Germinal center (tissue), 1 donor: ENCODE measurements at regions not wholly inside any gene's neighbourhood (a gene's known extent, or its start where the extent isn't known, plus 50 kb on each side); places are given as distances from the start of the nearest gene placed in this dataset.

Experiments
- DNase-seq: peaks from one replicate; pipeline ENCODE4 v3.0.0; 2012; ENCODE audit warnings: mixed read lengths, low spot score

GRCh38 chr22:48954781-48955311, 872.8 kb downstream of the BRD1 start:
- no peak for DNase-seq

DNA sequence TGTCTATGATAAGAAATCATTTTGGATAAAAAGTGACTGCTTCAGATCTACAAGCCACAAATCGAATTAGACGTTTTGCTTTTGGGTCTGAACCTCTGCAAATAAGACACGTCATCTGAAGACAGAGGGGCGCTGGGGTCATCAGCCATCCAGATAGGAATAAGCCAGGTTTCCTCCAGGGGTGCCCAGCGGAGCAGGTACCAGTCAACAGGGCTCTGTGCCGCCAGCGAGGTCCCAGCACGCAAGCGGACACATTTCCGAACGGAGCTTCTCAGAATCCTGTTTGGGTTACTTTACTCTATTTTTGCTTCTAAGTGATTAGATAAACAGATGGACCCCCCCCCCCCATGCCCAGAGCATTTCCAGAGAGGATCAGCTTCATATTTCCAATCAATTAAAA, 873.8 kb downstream of the BRD1 start:
- DNase-seq, result no peak

- DNase-seq, result no peak
Measured at GRCh38 chr22:48953103-48953720, 874.5 kb downstream of the BRD1 start.

GRCh38 chr22:48952256-48953102, 875.2 kb downstream of the BRD1 start:
- DNase-seq, result no peak

- no peak for DNase-seq
Measured at GRCh38 chr22:48951836-48952235, 875.8 kb downstream of the BRD1 start.

DNA sequence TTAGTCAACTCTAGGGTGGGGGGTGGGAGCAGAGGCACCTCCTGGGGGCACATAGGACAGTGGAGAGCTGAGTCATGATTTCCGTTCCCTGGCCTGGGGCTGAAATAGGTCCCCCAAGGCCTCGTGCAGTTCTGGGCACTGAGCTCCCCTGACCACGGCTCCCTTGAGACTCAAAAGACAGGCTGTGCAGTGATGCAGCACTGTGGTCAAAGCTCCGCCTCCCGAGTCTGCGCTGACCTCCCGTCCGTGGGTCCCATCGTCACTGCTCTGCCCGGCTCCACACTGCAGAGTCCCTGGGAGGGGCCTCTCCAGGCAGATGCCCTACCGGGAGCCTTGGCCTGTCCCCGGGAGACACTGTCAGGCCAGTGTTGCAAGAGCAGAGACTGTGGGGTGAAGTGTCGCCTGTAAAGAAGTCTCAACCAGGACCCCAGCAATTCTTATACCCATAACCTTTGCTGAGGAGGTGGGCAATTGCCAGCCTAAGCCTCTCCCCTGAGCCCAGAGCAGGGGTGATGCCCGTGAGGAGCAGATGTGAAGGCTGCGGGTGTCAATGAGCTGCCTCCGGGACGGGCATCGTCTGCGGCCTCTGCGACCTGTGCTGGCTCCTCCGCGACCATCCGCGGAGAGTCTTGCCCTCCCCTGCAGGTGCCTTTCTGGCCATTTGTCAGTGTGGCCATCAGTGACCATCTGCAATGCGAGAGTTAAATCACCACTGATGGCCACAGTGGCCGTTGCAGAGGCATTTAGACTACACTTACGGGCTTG, 877.3 kb downstream of the BRD1 start:
- no peak for DNase-seq

GRCh38 chr22:48949375-48950149, 878.1 kb downstream of the BRD1 start:
- no peak for DNase-seq

DNA sequence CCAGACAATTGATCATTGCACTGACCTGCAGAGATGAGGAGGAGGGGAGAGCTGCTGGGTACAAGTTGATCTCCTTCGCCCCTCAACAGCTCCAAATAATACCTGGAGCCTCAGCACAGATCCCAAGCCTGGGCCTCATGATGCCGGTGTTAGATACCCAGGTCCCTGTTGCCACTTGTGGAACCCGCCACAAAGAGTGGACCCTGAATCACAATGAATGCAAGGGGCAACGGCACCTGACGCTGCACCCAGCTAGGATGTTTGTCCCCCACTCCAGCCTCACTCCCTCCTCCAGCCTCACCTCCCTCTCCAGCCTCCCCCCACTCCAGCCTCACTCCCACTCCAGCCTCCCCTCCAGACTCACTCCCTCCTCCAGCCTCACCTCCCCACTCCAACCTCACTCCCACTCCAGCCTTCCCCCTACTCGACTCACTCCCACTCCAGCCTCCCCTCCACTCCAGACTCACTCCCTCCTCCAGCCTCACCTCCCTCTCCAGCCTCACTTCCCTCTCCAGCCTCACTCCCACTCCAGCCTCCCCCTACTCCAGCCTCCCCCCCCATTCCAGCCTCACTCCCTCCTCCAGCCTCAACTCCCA, 879.0 kb downstream of the BRD1 start:
- DNase-seq, result no peak

DNA sequence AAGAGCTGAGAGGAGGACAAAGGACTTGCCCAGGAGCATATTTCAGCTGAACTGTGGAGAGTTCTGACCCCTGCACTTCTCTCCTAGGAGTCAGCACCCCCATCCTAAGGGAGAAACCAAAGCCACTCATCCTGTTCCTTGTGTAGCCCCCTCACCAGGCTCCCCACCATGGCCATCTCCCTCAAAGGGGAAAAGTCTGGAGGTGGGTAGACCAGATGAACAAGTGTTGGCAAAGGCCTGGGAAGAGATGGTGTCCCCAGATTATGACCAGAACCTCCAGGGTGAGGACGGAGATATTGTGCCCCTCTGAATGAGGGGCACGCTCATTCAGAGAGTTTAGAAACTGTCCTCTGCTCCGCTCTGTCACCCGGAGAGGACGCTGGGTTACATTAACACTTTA, 880.0 kb downstream of the BRD1 start:
- DNase-seq, result no peak

DNA sequence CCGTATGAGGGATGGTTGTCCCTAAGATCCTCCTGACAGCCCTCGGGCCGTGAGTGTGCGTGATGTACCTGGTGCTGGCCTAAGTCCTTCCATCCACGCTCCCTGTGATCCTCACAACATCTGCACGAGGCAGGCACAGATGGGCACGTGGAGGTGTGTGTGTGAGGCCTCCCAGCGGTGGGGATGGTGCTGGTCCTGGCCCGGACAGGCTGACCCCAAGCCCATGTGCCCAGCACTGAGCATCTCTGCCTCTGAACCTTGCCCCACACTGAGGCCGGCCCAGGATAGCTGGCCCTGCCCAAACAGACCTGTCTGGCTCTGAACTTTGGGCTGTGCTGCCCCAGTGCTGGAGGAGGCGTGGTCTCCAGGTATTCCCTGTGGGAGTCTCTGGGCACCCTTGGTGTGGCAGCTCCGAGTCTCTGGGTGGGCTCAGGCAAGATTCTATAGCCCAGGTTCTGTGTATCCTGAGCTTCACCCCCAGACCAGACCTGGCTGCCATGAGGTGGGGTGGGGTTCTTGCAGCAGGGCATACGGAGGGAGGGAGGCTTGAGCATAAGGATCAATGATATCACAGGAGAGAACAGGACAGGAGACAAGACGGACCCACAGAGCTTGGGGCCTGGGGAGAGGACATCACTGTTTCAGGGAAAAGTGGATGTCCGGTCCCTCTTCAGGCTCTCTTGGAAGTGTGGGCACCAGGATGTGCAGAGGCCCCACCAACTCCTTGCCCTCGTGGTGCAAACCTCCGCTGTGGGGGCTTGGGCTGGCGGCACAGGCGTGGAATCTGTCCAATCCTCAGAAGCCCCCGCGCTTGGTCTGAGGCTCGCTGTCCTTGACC, 881.8 kb downstream of the BRD1 start:
- DNase-seq, result no peak

DNA sequence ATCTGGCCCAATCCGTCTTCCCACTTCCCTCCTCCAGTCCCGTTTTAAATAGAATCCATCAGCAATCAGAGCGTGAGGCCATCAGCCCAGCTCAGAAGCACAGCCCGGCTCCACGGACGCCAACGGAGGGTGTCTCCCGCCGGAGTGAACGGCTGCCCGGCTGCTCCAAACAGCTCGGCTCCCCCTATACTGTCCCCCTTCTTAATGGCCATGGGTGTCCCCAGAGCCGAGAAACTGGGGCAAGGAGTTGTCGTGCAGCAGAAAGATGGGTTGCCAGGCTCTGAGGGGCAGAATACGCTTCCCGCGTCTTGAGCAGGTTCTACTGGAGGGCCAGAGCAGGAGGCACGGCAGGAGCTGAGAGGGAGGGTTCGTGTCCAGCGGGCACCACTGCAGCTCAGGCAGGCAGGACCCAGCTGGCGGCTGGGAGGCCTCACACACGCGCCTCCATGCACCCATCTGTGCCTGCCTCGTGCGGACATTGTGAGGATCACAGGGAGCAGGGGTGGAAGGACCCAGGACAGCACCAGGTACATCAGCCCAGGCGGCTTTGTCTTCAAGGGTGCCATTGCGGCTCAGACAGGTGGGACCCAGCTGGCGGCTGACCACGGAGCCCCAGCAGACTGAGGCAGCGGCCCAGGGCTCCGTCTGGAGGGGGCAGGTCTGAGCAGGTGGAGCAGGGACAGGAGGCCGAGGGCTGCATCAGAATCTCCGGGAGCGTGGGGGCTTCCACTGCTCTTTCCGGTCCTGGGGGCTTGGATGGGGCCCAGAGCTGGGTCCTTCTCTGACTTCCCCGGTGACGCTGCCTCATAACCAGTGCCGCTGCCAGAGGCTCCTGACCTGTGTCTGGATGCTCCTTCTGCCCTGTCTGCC, 882.7 kb downstream of the BRD1 start:
- DNase-seq, result no peak

- no peak for DNase-seq
Measured at GRCh38 chr22:48944433-48944750, 883.3 kb downstream of the BRD1 start.

GRCh38 chr22:48943567-48944432, 883.9 kb downstream of the BRD1 start:
- DNase-seq, result no peak

DNA sequence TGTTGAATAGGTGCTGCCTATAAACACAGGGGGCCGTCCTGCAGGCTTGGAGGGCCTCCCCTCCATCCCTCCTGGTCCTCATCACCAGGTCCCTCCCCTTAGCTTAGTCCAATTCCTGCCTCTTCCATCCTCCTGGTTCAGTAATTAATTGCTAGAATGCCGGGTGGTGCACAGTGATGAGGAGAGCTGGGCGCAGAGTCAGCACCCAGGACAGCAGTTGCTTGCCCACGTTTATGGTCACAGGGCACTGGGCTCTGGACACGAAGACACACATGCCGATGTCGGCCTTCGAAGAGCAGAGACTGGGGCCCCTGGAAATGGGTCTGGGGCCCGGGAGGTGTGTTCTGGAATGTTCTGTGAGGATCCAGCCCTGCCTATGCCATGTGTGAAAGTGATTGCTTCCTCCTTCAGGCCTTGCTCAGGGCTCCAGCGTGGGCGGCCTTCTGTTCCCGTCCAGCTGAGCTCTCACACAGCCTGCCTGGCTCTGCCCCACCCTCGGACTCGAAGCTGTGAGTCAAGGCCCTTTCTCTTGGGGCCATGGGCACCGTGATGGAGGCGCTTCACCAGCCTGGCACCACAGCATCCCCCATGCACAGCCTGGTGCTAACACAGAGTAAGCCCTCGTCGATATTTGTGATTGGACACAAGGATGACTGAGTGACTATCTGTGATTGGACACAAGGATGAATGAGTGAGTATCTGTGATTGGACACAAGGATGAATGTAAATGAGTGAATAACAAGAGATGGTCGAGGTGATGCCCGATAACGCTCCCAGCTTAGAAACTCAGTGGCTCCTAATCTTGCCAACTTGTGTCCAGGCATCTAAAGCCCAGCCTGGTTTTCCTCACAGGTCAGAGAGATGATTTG, 884.7 kb downstream of the BRD1 start:
- no peak for DNase-seq

- DNase-seq, result no peak
Measured at GRCh38 chr22:48941903-48942575, 885.6 kb downstream of the BRD1 start.

GRCh38 chr22:48941033-48941902, 886.4 kb downstream of the BRD1 start:
- DNase-seq, result no peak
